ENCODE measurements at regions not wholly inside any gene's neighbourhood (a gene's known extent, or its start where the extent isn't known, plus 50 kb on each side); places are given as distances from the start of the nearest gene placed in this dataset.

GRCh38 chr11:134879931-134880330 is 467.9 kb upstream of the B3GAT1 start:
- TF ChIP-seq CTCF (IDR thresholded peaks at IDR 0.05) (no peak), EZH2 (IDR thresholded peaks at IDR 0.05; ENCODE audit: borderline replicate concordance, insufficient read depth, low read depth, low read length, poor library complexity, severe bottlenecking) (no peak)
